Neuronal stem cell (in vitro differentiated cells): ENCODE measurements at regions not wholly inside any gene's neighbourhood (a gene's known extent, or its start where the extent isn't known, plus 50 kb on each side); places are given as distances from the start of the nearest gene placed in this dataset.

Experiments used
- DNase-seq: peaks from one replicate; pipeline ENCODE4 v3.0.0-alpha.2; 2013; ENCODE audit warnings: low spot score
- H2AFZ ChIP-seq: one replicate; pipeline ENCODE4 v1.6.1; 2013; ENCODE audit warnings: mild to moderate bottlenecking, low read length, inconsistent platforms
- H2AK5ac ChIP-seq: 2 replicates; pipeline ENCODE4 v1.6.1; 2013; ENCODE audit warnings: low read depth, mild to moderate bottlenecking, inconsistent platforms, low read length, moderate library complexity, mixed read lengths
- H2BK120ac ChIP-seq: 2 replicates; pipeline ENCODE4 v1.6.1; 2013; ENCODE audit warnings: low read depth, mild to moderate bottlenecking, inconsistent platforms, low read length, moderate library complexity, mixed read lengths
- H2BK12ac ChIP-seq: one replicate; pipeline ENCODE4 v1.6.1; 2013; ENCODE audit warnings: low read length, inconsistent platforms
- H2BK15ac ChIP-seq: 2 replicates; pipeline ENCODE4 v1.6.1; 2013; ENCODE audit warnings: mild to moderate bottlenecking, low read length, inconsistent platforms, mixed read lengths
- H2BK5ac ChIP-seq: one replicate; pipeline ENCODE4 v1.6.1; 2013; ENCODE audit warnings: inconsistent platforms, mild to moderate bottlenecking, low read length, moderate library complexity
- H3K14ac ChIP-seq: one replicate; pipeline ENCODE4 v1.6.1; 2013; ENCODE audit warnings: low read length, inconsistent platforms
- H3K18ac ChIP-seq: 2 replicates; pipeline ENCODE4 v1.6.1; 2013; ENCODE audit warnings: low read length, inconsistent platforms
- H3K23ac ChIP-seq: 2 replicates; pipeline ENCODE4 v1.6.1; 2013; ENCODE audit warnings: low read depth, mild to moderate bottlenecking, mixed read lengths, low read length, inconsistent platforms; ENCODE audit not compliant: poor library complexity
- H3K27ac ChIP-seq: replicated peaks from 3 replicates; pipeline ENCODE4 v1.5.1; 2013; ENCODE audit warnings: low read length, inconsistent platforms
- H3K27me3 ChIP-seq, 3 experiments: 2 replicates each; pipeline ENCODE4 v1.6.1; 2013; ENCODE audit warnings: low read length in 3 of 3, mild to moderate bottlenecking in 2 of 3, inconsistent platforms in 1 of 3, low read depth in 1 of 3, mixed read lengths in 1 of 3, moderate library complexity in 1 of 3; ENCODE audit not compliant: control insufficient read depth in 3 of 3, insufficient read depth in 3 of 3
- H3K36me3 ChIP-seq, 2 donors: replicated peaks in 1 of 2; 2 replicates each; pipeline ENCODE4 v1.6.1; 2013; ENCODE audit warnings: low read length in 2 of 2; ENCODE audit not compliant: control insufficient read depth in 2 of 2, insufficient read depth in 2 of 2
- H3K4ac ChIP-seq: 2 replicates; pipeline ENCODE4 v1.6.1; 2013; ENCODE audit warnings: inconsistent platforms, mild to moderate bottlenecking, low read length, moderate library complexity
- H3K4me1 ChIP-seq, 2 donors: 1 replicate in 1 of 2; 2 replicates in 1 of 2; pipeline ENCODE4 v1.6.1; 2013; ENCODE audit warnings: low read length in 2 of 2, low read depth in 1 of 2; ENCODE audit not compliant: control insufficient read depth in 2 of 2, insufficient read depth in 1 of 2
- H3K4me2 ChIP-seq: one replicate; pipeline ENCODE4 v1.6.1; 2013; ENCODE audit warnings: mild to moderate bottlenecking, low read length, inconsistent platforms; ENCODE audit not compliant: insufficient read depth, poor library complexity, severe bottlenecking
- H3K4me3 ChIP-seq, 2 donors: 2 replicates each; pipeline ENCODE4 v1.5.1; 2013; ENCODE audit warnings: low read length in 2 of 2, mild to moderate bottlenecking in 2 of 2, inconsistent platforms in 1 of 2, moderate library complexity in 1 of 2
- H3K79me1 ChIP-seq: one replicate; pipeline ENCODE4 v1.6.1; 2013; ENCODE audit warnings: low read depth, mild to moderate bottlenecking, inconsistent platforms, low read length, moderate library complexity
- H3K9ac ChIP-seq: one replicate; pipeline ENCODE4 v1.6.1; 2013; ENCODE audit warnings: mild to moderate bottlenecking, low read depth, low read length, inconsistent platforms; ENCODE audit not compliant: poor library complexity
- H3K9me3 ChIP-seq, 2 donors: replicated peaks in 1 of 2; 2 replicates each; pipeline versions ENCODE3 to v1.6.1; 2013; ENCODE audit warnings: low read length in 2 of 2, mild to moderate bottlenecking in 2 of 2, inconsistent platforms in 1 of 2, low read depth in 1 of 2, mixed read lengths in 1 of 2, moderate library complexity in 1 of 2; ENCODE audit not compliant: control insufficient read depth in 2 of 2, insufficient read depth in 1 of 2
- H4K8ac ChIP-seq: one replicate; pipeline ENCODE4 v1.6.1; 2013; ENCODE audit warnings: low read depth, mild to moderate bottlenecking, inconsistent platforms, low read length, moderate library complexity
- H4K91ac ChIP-seq: one replicate; pipeline ENCODE4 v1.6.1; 2013; ENCODE audit warnings: low read length, low read depth, mild to moderate bottlenecking, inconsistent platforms; ENCODE audit not compliant: poor library complexity
- WGBS, 2 donors: extraction: QIAGEN DNeasy Blood & Tissue Kit; methylation state at CpG; one replicate each; pipeline ENCODE4 v1.1.7; 2013; ENCODE audit warnings: missing lambda C conversion rate in 2 of 2, mixed read lengths in 1 of 2; ENCODE audit not compliant: insufficient read length in 2 of 2, insufficient replicate concordance in 1 of 2; ENCODE audit errors: extremely low coverage in 2 of 2; 5-methylcytosine and 5-hydroxymethylcytosine counted together

GRCh38 chr13:99766641-99767045 lies 204.9 kb downstream of the ZIC5 start:
- no peak for DNase-seq
- Histone ChIP-seq H2BK120ac (no peak overlapping the region), H2BK12ac (no peak overlapping the region), H3K9me3 (peaks cover 0 to 49% of the 10 kb centered on the region in 2 donors), H3K4me2 (no peak overlapping the region), H3K4me1 (peaks cover 0 to 2% of the 10 kb centered on the region in 2 donors), H3K14ac (no peak overlapping the region), H3K4ac (no peak overlapping the region), H2BK5ac (no peak overlapping the region), H3K9ac (no peak overlapping the region), H2BK15ac (no peak overlapping the region), H3K27ac (no peak overlapping the region), H3K79me1 (no peaks in the 10 kb centered on the region), H4K91ac (no peak overlapping the region), H4K8ac (no peak overlapping the region), H3K36me3 (no peaks in the 10 kb centered on the region), H2AK5ac (no peak overlapping the region), H3K23ac (no peak overlapping the region), H3K27me3 (no peaks in the 10 kb centered on the region), H3K18ac (no peak overlapping the region), H2AFZ (no peak overlapping the region), H3K4me3 (no peak overlapping the region)
- no CpG with 5 or more reads among the region's 2 CpGs for WGBS, 2 donors

- Histone ChIP-seq H3K4me3 (peak overlapping the region in 1 of 2 donors; percentile 36), H3K9me3 (peaks cover 0 to 52% of the 10 kb centered on the region in 2 donors), H2AFZ (no peak overlapping the region), H3K4me2 (no peak overlapping the region), H3K4ac (no peak overlapping the region), H2BK15ac (no peak overlapping the region), H4K8ac (no peak overlapping the region), H3K14ac (no peak overlapping the region), H3K23ac (no peak overlapping the region), H2BK5ac (no peak overlapping the region), H2BK12ac (no peak overlapping the region), H2AK5ac (peak overlapping the region; percentile 70), H3K4me1 (peaks cover 0 to 2% of the 10 kb centered on the region in 2 donors), H3K27ac (no peak overlapping the region), H4K91ac (no peak overlapping the region), H3K9ac (no peak overlapping the region), H3K79me1 (no peaks in the 10 kb centered on the region), H3K18ac (no peak overlapping the region), H3K27me3 (no peaks in the 10 kb centered on the region), H3K36me3 (no peaks in the 10 kb centered on the region), H2BK120ac (no peak overlapping the region)
- WGBS, 2 donors, result no CpG with 5 or more reads among the region's 2 CpGs
- no peak for DNase-seq
Measured at GRCh38 chr13:99765869-99766268, 205.7 kb downstream of the ZIC5 start.

DNA sequence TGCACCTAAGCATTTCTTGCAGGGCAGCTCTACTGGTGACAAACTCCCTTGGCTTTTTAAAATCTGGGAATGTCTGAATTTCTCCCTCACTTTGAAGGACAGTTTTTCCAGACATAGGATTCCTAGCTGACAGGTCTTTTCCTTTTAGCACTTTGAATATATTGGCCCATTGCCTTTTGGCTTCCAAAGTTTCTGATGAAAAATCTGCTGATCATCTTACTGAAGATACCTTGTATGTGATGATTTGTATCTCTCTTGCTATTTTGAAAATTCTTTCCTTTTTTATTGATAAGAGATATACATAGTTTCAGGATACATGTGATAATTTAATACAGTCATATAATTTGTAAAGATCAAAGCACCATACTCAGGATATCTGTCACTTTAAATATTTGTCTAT lies 211.1 kb downstream of the ZIC5 start:
- Histone ChIP-seq H3K4me3 (no peak overlapping the region), H3K4me2 (no peak overlapping the region), H3K36me3 (no peaks in the 10 kb centered on the region), H3K18ac (no peak overlapping the region), H3K27me3 (no peaks in the 10 kb centered on the region), H3K23ac (no peak overlapping the region), H2AFZ (no peak overlapping the region), H3K4ac (no peak overlapping the region), H2BK12ac (no peak overlapping the region), H2BK120ac (no peak overlapping the region), H3K9me3 (peaks cover 9 to 49% of the 10 kb centered on the region in 2 donors), H3K9ac (no peak overlapping the region), H3K79me1 (no peaks in the 10 kb centered on the region), H2BK5ac (no peak overlapping the region), H4K8ac (no peak overlapping the region), H3K14ac (no peak overlapping the region), H4K91ac (no peak overlapping the region), H3K27ac (no peak overlapping the region), H2AK5ac (no peak overlapping the region), H2BK15ac (no peak overlapping the region), H3K4me1 (no peaks in the 10 kb centered on the region)
- DNase-seq, result no peak

GRCh38 chr13:99759163-99759552 lies 212.4 kb downstream of the ZIC5 start:
- H4K91ac ChIP-seq, result no peak overlapping the region
- H2BK12ac ChIP-seq, result no peak overlapping the region
- H2AFZ ChIP-seq, result no peak overlapping the region
- no peak overlapping the region for H3K27ac ChIP-seq
- no peaks in the 10 kb centered on the region for H3K4me1 ChIP-seq
- H2BK120ac ChIP-seq, result no peak overlapping the region
- no peak overlapping the region for H3K23ac ChIP-seq
- H3K4ac ChIP-seq, result no peak overlapping the region
- H2BK15ac ChIP-seq, result no peak overlapping the region
- no peak overlapping the region for H3K14ac ChIP-seq
- no CpG with 5 or more reads among the region's 2 CpGs for WGBS, 2 donors
- no peak overlapping the region for H3K18ac ChIP-seq
- H3K9me3 ChIP-seq, result peaks cover 9 to 36% of the 10 kb centered on the region in 2 donors
- H3K79me1 ChIP-seq, result no peaks in the 10 kb centered on the region
- H2BK5ac ChIP-seq, result no peak overlapping the region
- no peak overlapping the region for H3K4me3 ChIP-seq
- H3K27me3 ChIP-seq, result no peaks in the 10 kb centered on the region
- H3K36me3 ChIP-seq, result no peaks in the 10 kb centered on the region
- H4K8ac ChIP-seq, result no peak overlapping the region
- no peak overlapping the region for H3K9ac ChIP-seq
- H2AK5ac ChIP-seq, result no peak overlapping the region
- DNase-seq, result no peak
- H3K4me2 ChIP-seq, result no peak overlapping the region
